GM23338 (cell line): ENCODE measurements at regions not wholly inside any gene's neighbourhood (a gene's known extent, or its start where the extent isn't known, plus 50 kb on each side); places are given as distances from the start of the nearest gene placed in this dataset.

Experiments used
- ATAC-seq: fragments of 200-7000 bp; cut with Tn5 transposase; 3 replicates; pipeline ENCODE4 v1.9.1; 2020
- DNase-seq: peaks from one replicate; pipeline ENCODE4 v3.0.0-alpha.2; 2015; ENCODE audit warnings: low spot score
- H2AFZ ChIP-seq: fragments of 200-600 bp; sonication (generic); 2 replicates; pipeline ENCODE4 v1.8.0; 2016; ENCODE audit warnings: antibody characterized with exemption, mild to moderate bottlenecking, moderate library complexity
- H3F3A ChIP-seq: fragments of 200-600 bp; sonication (generic); replicated peaks from 2 replicates; pipeline ENCODE4 v1.8.0; 2017; ENCODE audit warnings: antibody characterized with exemption, mixed run types, low read depth
- H3K27ac ChIP-seq: fragments of 200-600 bp; sonication (generic); 2 replicates; pipeline ENCODE4 v1.6.1; 2016; ENCODE audit warnings: low read depth
- H3K27me3 ChIP-seq: fragments of 200-600 bp; sonication (generic); 2 replicates; pipeline ENCODE4 v1.8.0; 2016; ENCODE audit warnings: mild to moderate bottlenecking, mixed run types, moderate library complexity; ENCODE audit not compliant: insufficient read depth
- H3K36me3 ChIP-seq: fragments of 200-600 bp; sonication (generic); 2 replicates; pipeline ENCODE4 v1.8.0; 2016; ENCODE audit warnings: mild to moderate bottlenecking; ENCODE audit not compliant: insufficient read depth
- H3K4me1 ChIP-seq: fragments of 200-600 bp; sonication (generic); 2 replicates; pipeline ENCODE4 v1.8.0; 2016; ENCODE audit warnings: mild to moderate bottlenecking, moderate library complexity; ENCODE audit not compliant: insufficient read depth
- H3K4me2 ChIP-seq: fragments of 200-600 bp; sonication (generic); 2 replicates; pipeline ENCODE4 v1.7.1; 2017; ENCODE audit warnings: mixed run types
- H3K4me3 ChIP-seq: fragments of 200-600 bp; sonication (generic); 2 replicates; pipeline ENCODE4 v1.6.1; 2016; ENCODE audit warnings: mixed run types
- H3K79me2 ChIP-seq: fragments of 200-600 bp; sonication (generic); replicated peaks from 2 replicates; pipeline ENCODE4 v1.8.0; 2017; ENCODE audit warnings: mild to moderate bottlenecking; ENCODE audit not compliant: insufficient read depth
- H3K9me2 ChIP-seq: fragments of 200-600 bp; sonication (generic); 2 replicates; pipeline ENCODE4 v1.8.0; 2017; ENCODE audit not compliant: insufficient read depth
- H4K20me1 ChIP-seq: fragments of 200-600 bp; sonication (generic); replicated peaks from 2 replicates; pipeline ENCODE4 v1.8.0; 2017; ENCODE audit warnings: mild to moderate bottlenecking; ENCODE audit not compliant: insufficient read depth
- H3K27ac Mint-ChIP-seq: 2 replicates; pipeline ENCODE4 v1.8.0; 2020; ENCODE audit warnings: inconsistent platforms, mild to moderate bottlenecking, moderate library complexity, mixed read lengths
- H3K27me3 Mint-ChIP-seq: 3 replicates; pipeline ENCODE4 v1.8.0; 2022; ENCODE audit warnings: low read depth, mild to moderate bottlenecking, moderate library complexity, mixed read lengths, inconsistent platforms; ENCODE audit not compliant: insufficient read depth, poor library complexity
- H3K36me3 Mint-ChIP-seq: 3 replicates; pipeline ENCODE4 v1.8.0; 2021; ENCODE audit warnings: low read depth, mild to moderate bottlenecking, inconsistent platforms, moderate library complexity, mixed read lengths
- H3K4me1 Mint-ChIP-seq: 3 replicates; pipeline ENCODE4 v1.8.0; 2020; ENCODE audit warnings: mild to moderate bottlenecking, inconsistent platforms, mixed read lengths
- H3K4me3 Mint-ChIP-seq: 3 replicates; pipeline ENCODE4 v1.8.0; 2021; ENCODE audit warnings: moderate library complexity, mild to moderate bottlenecking, inconsistent platforms, mixed read lengths
- H3K9me3 Mint-ChIP-seq: 3 replicates; pipeline ENCODE4 v1.8.0; 2020; ENCODE audit warnings: moderate library complexity, mild to moderate bottlenecking, inconsistent platforms, mixed read lengths
- EZH2 ChIP-seq: fragments of 200-600 bp; sonication (generic); IDR thresholded peaks from one replicate; pipeline ENCODE4 v1.8.0; 2017; ENCODE audit warnings: antibody characterized with exemption, mild to moderate bottlenecking, low read depth; ENCODE audit not compliant: unreplicated experiment
- EZH2phosphoT487 ChIP-seq: fragments of 200-600 bp; sonication (generic); IDR thresholded peaks from one replicate; pipeline ENCODE4 v1.8.1; 2018; ENCODE audit warnings: antibody characterized with exemption; ENCODE audit not compliant: unreplicated experiment
- POLR2AphosphoS5 ChIP-seq: IDR thresholded peaks from 2 replicates; pipeline ENCODE4 v1.6.1; 2016; ENCODE audit warnings: antibody characterized with exemption, low read depth
- STAT1 ChIP-seq: IDR thresholded peaks from one replicate; pipeline ENCODE4 v1.6.1; 2016; ENCODE audit warnings: antibody characterized with exemption; ENCODE audit not compliant: unreplicated experiment
- ZNF331 ChIP-seq: fragments of 250-450 bp; sonication (Bioruptor Pico); IDR thresholded peaks from 2 replicates; pipeline ENCODE4 v1.5.0; 2020; ENCODE audit warnings: low read depth, mild to moderate bottlenecking, moderate library complexity
- TF ChIP-seq, protein P1 (sequence below): IDR thresholded peaks from 2 replicates; pipeline ENCODE4 v1.6.1; 2016; ENCODE audit warnings: antibody characterized with exemption
- TF ChIP-seq, protein P2 (sequence below), 2 experiments: fragments of 200-600 bp in 1 of 2; sonication (generic) in 1 of 2; conservative IDR thresholded peaks; 2 replicates each; pipeline versions ENCODE4 v1.5.1 to v1.6.1; 2016 to 2017; ENCODE audit warnings: antibody characterized with exemption in 2 of 2, low read depth in 2 of 2, mild to moderate bottlenecking in 2 of 2, moderate library complexity in 1 of 2
- TF ChIP-seq, protein P3 (sequence below): IDR thresholded peaks from one replicate; pipeline ENCODE4 v1.6.1; 2018; ENCODE audit warnings: antibody characterized with exemption; ENCODE audit not compliant: unreplicated experiment

DNA sequence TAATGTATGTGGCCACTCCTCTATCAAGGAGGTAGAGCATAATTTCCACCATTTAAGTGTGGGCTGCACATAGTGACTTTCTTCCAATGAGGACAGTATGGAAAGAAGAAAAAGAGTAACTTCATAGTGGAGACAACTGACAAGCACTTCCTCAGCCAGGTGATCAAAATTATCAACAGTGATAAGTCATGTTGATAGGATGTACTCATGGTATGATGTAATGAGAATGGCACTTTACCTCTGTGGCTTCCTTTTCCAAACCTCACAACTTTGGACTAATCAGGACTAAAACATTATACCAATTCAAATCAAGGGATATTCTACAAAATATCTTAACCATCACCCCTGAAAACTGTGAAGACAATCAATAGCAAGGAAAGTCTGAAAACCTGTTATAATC is 302.3 kb upstream of the CITED2 start:
- DNase-seq (no peak), ATAC-seq (no peak)
- Histone ChIP-seq H3K36me3 (no peaks in the 10 kb centered on the region), H3F3A (no peaks in the 10 kb centered on the region), H2AFZ (no peak overlapping the region), H3K4me3 (no peak overlapping the region), H3K4me1 (no peaks in the 10 kb centered on the region), H3K4me2 (no peak overlapping the region), H4K20me1 (no peaks in the 10 kb centered on the region), H3K27me3 (no peaks in the 10 kb centered on the region), H3K27ac (no peak overlapping the region), H3K79me2 (no peaks in the 10 kb centered on the region), H3K9me2 (no peaks in the 10 kb centered on the region)
- no peak overlapping the region for H3K4me3 Mint-ChIP-seq
- no peak overlapping the region for H3K27ac Mint-ChIP-seq
- TF ChIP-seq STAT1 (no peak), POLR2AphosphoS5 (no peak), EZH2 (no peak)
- TF ChIP-seq, protein P1, sequence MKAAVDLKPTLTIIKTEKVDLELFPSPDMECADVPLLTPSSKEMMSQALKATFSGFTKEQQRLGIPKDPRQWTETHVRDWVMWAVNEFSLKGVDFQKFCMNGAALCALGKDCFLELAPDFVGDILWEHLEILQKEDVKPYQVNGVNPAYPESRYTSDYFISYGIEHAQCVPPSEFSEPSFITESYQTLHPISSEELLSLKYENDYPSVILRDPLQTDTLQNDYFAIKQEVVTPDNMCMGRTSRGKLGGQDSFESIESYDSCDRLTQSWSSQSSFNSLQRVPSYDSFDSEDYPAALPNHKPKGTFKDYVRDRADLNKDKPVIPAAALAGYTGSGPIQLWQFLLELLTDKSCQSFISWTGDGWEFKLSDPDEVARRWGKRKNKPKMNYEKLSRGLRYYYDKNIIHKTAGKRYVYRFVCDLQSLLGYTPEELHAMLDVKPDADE = no peak
- TF ChIP-seq, protein P2, sequence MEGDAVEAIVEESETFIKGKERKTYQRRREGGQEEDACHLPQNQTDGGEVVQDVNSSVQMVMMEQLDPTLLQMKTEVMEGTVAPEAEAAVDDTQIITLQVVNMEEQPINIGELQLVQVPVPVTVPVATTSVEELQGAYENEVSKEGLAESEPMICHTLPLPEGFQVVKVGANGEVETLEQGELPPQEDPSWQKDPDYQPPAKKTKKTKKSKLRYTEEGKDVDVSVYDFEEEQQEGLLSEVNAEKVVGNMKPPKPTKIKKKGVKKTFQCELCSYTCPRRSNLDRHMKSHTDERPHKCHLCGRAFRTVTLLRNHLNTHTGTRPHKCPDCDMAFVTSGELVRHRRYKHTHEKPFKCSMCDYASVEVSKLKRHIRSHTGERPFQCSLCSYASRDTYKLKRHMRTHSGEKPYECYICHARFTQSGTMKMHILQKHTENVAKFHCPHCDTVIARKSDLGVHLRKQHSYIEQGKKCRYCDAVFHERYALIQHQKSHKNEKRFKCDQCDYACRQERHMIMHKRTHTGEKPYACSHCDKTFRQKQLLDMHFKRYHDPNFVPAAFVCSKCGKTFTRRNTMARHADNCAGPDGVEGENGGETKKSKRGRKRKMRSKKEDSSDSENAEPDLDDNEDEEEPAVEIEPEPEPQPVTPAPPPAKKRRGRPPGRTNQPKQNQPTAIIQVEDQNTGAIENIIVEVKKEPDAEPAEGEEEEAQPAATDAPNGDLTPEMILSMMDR (conservative IDR thresholded peaks at IDR 0.05; ENCODE audit: low read depth in 2 of 2) = no peak
- no peaks in the 10 kb centered on the region for H3K27me3 Mint-ChIP-seq
- no peaks in the 10 kb centered on the region; the same call in 2 of the 3 replicates for H3K9me3 Mint-ChIP-seq
- no peaks in the 10 kb centered on the region for H3K4me1 Mint-ChIP-seq
- no peaks in the 10 kb centered on the region for H3K36me3 Mint-ChIP-seq

DNA sequence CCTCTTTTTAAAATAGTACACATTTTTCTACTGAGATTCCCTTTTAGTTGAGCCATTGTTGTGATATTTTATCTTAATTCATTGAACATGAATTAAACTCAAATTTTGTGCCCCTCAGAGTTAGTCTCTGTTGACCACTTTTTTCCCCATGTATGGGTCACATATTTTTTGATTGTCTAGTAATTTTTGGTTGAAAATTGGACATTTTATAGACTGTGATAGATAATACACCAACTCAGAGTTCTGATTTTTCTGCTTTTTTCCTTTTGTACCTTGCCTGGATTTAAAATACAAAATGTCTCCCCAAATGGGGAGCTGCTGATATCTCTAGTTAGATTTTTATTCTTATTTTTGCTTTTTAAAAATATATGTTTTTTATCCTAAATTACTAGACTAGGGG is 291.8 kb upstream of the CITED2 start:
- Histone ChIP-seq H3K27ac (no peak overlapping the region), H3K4me2 (no peak overlapping the region), H3K27me3 (no peaks in the 10 kb centered on the region), H3K36me3 (no peaks in the 10 kb centered on the region), H3K9me2 (no peaks in the 10 kb centered on the region), H4K20me1 (no peaks in the 10 kb centered on the region), H3K4me3 (no peak overlapping the region), H2AFZ (no peak overlapping the region), H3K79me2 (no peaks in the 10 kb centered on the region), H3K4me1 (no peaks in the 10 kb centered on the region), H3F3A (no peaks in the 10 kb centered on the region)
- ATAC-seq (no peak), DNase-seq (no peak)
- Mint-ChIP-seq H3K27me3 (no peaks in the 10 kb centered on the region), H3K27ac (no peak overlapping the region), H3K9me3 (peaks cover 25% of the 10 kb centered on the region; the same call in 2 of the 3 replicates), H3K4me3 (no peak overlapping the region), H3K36me3 (peaks cover 13% of the 10 kb centered on the region; the same call in 2 of the 3 replicates), H3K4me1 (no peaks in the 10 kb centered on the region)
- TF ChIP-seq, protein P3, sequence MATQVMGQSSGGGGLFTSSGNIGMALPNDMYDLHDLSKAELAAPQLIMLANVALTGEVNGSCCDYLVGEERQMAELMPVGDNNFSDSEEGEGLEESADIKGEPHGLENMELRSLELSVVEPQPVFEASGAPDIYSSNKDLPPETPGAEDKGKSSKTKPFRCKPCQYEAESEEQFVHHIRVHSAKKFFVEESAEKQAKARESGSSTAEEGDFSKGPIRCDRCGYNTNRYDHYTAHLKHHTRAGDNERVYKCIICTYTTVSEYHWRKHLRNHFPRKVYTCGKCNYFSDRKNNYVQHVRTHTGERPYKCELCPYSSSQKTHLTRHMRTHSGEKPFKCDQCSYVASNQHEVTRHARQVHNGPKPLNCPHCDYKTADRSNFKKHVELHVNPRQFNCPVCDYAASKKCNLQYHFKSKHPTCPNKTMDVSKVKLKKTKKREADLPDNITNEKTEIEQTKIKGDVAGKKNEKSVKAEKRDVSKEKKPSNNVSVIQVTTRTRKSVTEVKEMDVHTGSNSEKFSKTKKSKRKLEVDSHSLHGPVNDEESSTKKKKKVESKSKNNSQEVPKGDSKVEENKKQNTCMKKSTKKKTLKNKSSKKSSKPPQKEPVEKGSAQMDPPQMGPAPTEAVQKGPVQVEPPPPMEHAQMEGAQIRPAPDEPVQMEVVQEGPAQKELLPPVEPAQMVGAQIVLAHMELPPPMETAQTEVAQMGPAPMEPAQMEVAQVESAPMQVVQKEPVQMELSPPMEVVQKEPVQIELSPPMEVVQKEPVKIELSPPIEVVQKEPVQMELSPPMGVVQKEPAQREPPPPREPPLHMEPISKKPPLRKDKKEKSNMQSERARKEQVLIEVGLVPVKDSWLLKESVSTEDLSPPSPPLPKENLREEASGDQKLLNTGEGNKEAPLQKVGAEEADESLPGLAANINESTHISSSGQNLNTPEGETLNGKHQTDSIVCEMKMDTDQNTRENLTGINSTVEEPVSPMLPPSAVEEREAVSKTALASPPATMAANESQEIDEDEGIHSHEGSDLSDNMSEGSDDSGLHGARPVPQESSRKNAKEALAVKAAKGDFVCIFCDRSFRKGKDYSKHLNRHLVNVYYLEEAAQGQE = no peak
- TF ChIP-seq ZNF331 (CRISPR knock-in tag) (no peak), EZH2phosphoT487 (no peak)
- TF ChIP-seq, protein P2 (conservative IDR thresholded peaks at IDR 0.05; ENCODE audit: low read depth in 2 of 2) = no peak
